Endothelial cell of umbilical vein (primary cell): ENCODE measurements at regions not wholly inside any gene's neighbourhood (a gene's known extent, or its start where the extent isn't known, plus 50 kb on each side); places are given as distances from the start of the nearest gene placed in this dataset.
"Not testable (repeated sequence)": the region's sequence is repeated elsewhere in the genome, so short reads cannot be mapped to it uniquely, and the experiment has no call there.

Experiments
- EZH2 ChIP-seq: IDR thresholded peaks from 2 replicates; pipeline ENCODE4 v1.6.1; 2012; ENCODE audit warnings: borderline replicate concordance, low read depth, mild to moderate bottlenecking, moderate library complexity, low read length, inconsistent platforms; ENCODE audit not compliant: severe bottlenecking
- POLR2A ChIP-seq: IDR thresholded peaks from 2 replicates; pipeline ENCODE4 v1.6.1; 2012; ENCODE audit warnings: low read depth, mild to moderate bottlenecking, control low read depth, low read length
- TF ChIP-seq, protein P1 (sequence below), 2 donors: IDR thresholded peaks; 1 replicate in 1 of 2; 2 replicates in 1 of 2; pipeline ENCODE4 v1.5.1; 2011; ENCODE audit warnings: low read length in 2 of 2, mild to moderate bottlenecking in 2 of 2, moderate library complexity in 2 of 2, control low read depth in 1 of 2, inconsistent platforms in 1 of 2, low read depth in 1 of 2; ENCODE audit not compliant: insufficient read depth in 1 of 2; ENCODE audit errors: extremely low read depth in 1 of 2

DNA sequence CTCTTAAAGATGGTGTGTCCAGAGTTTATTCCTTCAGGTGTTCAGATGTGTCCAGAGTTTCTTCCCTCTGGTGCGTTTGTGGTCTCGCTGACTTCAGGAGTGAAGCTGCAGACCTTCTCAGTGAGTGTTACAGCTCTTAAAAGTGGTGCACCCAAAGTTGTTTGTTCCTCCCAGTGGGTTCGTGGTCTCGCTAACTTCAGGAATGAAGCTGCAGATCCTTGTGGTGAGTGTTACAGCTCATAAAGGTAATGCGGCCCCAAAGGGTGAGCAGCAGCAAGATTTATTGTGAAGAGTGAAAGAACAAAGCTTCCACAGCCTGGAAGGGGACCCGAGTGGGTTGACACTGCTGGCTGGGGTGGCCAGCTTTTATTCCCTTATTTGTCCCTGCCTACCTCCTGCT is 227.7 kb upstream of the DAB2 start:
- TF ChIP-seq EZH2, POLR2A: not testable (repeated sequence)
- TF ChIP-seq, protein P1, sequence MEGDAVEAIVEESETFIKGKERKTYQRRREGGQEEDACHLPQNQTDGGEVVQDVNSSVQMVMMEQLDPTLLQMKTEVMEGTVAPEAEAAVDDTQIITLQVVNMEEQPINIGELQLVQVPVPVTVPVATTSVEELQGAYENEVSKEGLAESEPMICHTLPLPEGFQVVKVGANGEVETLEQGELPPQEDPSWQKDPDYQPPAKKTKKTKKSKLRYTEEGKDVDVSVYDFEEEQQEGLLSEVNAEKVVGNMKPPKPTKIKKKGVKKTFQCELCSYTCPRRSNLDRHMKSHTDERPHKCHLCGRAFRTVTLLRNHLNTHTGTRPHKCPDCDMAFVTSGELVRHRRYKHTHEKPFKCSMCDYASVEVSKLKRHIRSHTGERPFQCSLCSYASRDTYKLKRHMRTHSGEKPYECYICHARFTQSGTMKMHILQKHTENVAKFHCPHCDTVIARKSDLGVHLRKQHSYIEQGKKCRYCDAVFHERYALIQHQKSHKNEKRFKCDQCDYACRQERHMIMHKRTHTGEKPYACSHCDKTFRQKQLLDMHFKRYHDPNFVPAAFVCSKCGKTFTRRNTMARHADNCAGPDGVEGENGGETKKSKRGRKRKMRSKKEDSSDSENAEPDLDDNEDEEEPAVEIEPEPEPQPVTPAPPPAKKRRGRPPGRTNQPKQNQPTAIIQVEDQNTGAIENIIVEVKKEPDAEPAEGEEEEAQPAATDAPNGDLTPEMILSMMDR (IDR thresholded peaks at IDR 0.05; ENCODE audit: extremely low read depth in 1 of 2, insufficient read depth in 1 of 2, low read depth in 1 of 2, low read length in 2 of 2), result not testable (repeated sequence)
